ENCODE measurements at regions not wholly inside any gene's neighbourhood (a gene's known extent, or its start where the extent isn't known, plus 50 kb on each side); places are given as distances from the start of the nearest gene placed in this dataset.
A peak's percentile ranks its signal among the peaks of the same experiment; 100 is the strongest.
"Not testable (repeated sequence)": the region's sequence is repeated elsewhere in the genome, so short reads cannot be mapped to it uniquely, and the experiment has no call there.

GRCh38 chr20:50346374-50347283, 156.0 kb downstream of the CEBPB start:
- DNase-seq, result peak; percentile 60

GRCh38 chr20:50347284-50348063, 156.8 kb downstream of the CEBPB start:
- DNase-seq, result no peak

- no peak for DNase-seq
These were observed 157.5 kb downstream of the CEBPB start for GRCh38 chr20:50348096-50348495.

GRCh38 chr20:50350510-50351249, 159.5 kb upstream of the PTPN1 start:
- no peak for DNase-seq

GRCh38 chr20:50351541-50351940, 158.6 kb upstream of the PTPN1 start:
- no peak for DNase-seq

GRCh38 chr20:50353289-50353961, 156.8 kb upstream of the PTPN1 start:
- DNase-seq, result no peak

GRCh38 chr20:50354721-50355589, 155.2 kb upstream of the PTPN1 start:
- peak; percentile 6 for DNase-seq

GRCh38 chr20:50355590-50356524, 154.3 kb upstream of the PTPN1 start:
- DNase-seq, result no peak

- DNase-seq, result no peak
These were observed 153.7 kb upstream of the PTPN1 start for GRCh38 chr20:50356525-50356885.

- DNase-seq, result no peak
These were observed 153.0 kb upstream of the PTPN1 start for GRCh38 chr20:50356962-50357782.

GRCh38 chr20:50357783-50358161, 152.4 kb upstream of the PTPN1 start:
- DNase-seq, result no peak

- no peak for DNase-seq
These were observed 152.0 kb upstream of the PTPN1 start for GRCh38 chr20:50358166-50358565.

GRCh38 chr20:50358971-50359370, 151.2 kb upstream of the PTPN1 start:
- no peak for DNase-seq

GRCh38 chr20:50359607-50360217, 150.5 kb upstream of the PTPN1 start:
- DNase-seq, result no peak

GRCh38 chr20:50360218-50360672, 149.9 kb upstream of the PTPN1 start:
- DNase-seq, result no peak

GRCh38 chr20:50360921-50361320, 149.3 kb upstream of the PTPN1 start:
- no peak for DNase-seq

- DNase-seq, result not testable (repeated sequence)
These were observed 148.0 kb upstream of the PTPN1 start for GRCh38 chr20:50362177-50362576.

- DNase-seq, result no peak
These were observed 147.2 kb upstream of the PTPN1 start for GRCh38 chr20:50363027-50363426.

- DNase-seq, result no peak
These were observed 146.7 kb upstream of the PTPN1 start for GRCh38 chr20:50363479-50363878.

Measured in NCI-H2029 treated with DMSO at 0.1 percent for 48 hours (cell line).